HK-2 (cell line): ENCODE measurements at regions not wholly inside any gene's neighbourhood (a gene's known extent, or its start where the extent isn't known, plus 50 kb on each side); places are given as distances from the start of the nearest gene placed in this dataset.
"Not testable (repeated sequence)": the region's sequence is repeated elsewhere in the genome, so short reads cannot be mapped to it uniquely, and the experiment has no call there.

Experiments used
- DNase-seq: peaks from one replicate; pipeline ENCODE4 v3.0.0-alpha.2; 2018; ENCODE audit not compliant: unreplicated experiment

GRCh38 chr4:151851354-151851753, 90.5 kb upstream of the GATB start:
- DNase-seq: no peak

DNA sequence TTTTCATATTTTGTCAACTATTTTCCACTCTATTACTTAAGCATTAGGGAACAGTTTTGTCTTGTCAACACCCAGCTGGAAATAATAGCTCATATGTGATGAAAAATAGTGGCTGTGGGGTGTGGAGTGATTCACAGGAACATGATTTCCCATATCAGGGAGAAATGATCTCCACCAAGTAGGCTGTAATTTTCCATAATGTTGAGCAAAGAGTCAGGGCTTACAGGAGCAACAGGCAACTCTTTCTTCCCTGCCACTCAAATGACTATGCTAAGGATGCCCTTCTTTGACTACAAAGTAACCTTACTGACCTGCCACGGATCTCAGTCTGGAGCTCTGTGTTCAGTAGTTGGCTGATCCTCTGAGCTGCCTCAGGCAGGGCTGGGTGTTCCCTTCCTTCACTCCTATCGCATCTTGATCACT, 90.0 kb upstream of the GATB start:
- DNase-seq: no peak

- DNase-seq: not testable (repeated sequence)
Observed at GRCh38 chr4:151845551-151845950, 84.7 kb upstream of the GATB start.

GRCh38 chr4:151842430-151843079, 81.7 kb upstream of the GATB start:
- DNase-seq: no peak

- DNase-seq: no peak
Observed at GRCh38 chr4:151841107-151841506, 80.3 kb upstream of the GATB start.

DNA sequence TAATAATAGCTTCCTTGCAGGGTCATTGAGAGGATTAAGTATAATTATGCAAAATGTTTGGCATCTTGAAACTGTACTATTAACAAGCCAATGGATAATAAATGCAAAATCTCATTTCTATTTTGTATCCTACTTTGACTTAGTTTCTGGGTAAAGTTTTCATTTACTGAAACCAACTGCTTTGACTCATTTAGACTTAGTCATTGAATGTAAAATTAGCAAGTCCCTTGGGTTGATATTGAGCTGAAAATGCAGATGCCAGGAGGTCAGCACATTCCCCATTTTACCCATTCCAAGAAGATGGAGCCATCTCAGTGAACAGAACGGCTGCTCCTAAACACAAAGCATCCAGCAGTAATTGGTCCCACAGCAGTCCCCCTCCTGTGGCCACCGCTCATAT, 74.7 kb upstream of the GATB start:
- no peak for DNase-seq

DNA sequence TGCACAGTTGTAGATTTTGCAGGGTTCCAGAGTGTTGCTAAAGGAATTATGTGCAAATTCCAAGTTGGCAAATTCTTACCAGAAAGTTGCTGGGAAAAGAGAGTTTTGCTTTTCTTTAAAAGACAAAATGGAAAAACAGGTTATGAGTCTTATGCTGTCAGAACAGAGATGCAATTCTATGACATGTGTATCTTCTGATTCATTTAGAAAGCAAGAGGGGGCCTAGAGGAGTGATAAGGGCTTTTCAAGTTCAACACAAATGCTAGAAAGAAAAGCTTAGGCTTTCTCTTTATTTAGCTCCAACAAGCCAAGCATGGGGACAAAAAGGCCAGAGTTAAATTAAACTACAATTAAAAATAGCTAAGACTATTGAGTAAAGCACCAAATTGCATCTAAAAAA, 72.4 kb upstream of the GATB start:
- no peak for DNase-seq

GRCh38 chr4:151831526-151831925, 70.7 kb upstream of the GATB start:
- DNase-seq: no peak

DNA sequence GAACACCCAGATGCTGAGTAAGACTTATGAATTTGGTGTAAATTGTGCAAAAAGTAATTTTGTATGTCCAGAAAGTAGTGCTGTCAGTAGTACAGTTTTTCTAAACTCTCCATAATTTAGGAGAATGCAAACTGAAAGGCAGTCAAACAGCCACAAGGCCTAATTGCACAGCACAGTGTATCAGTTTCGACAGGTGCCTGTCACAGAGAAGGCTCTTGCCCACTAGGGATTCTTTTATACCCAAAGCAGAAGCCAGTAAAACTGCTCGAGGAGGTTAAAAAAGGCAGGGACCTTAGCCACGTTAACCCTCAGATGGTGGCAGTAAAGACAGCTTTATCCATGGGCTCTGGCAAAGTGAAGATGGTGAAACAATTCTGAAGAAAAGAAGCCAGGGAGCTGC, 69.4 kb upstream of the GATB start:
- DNase-seq: no peak

DNA sequence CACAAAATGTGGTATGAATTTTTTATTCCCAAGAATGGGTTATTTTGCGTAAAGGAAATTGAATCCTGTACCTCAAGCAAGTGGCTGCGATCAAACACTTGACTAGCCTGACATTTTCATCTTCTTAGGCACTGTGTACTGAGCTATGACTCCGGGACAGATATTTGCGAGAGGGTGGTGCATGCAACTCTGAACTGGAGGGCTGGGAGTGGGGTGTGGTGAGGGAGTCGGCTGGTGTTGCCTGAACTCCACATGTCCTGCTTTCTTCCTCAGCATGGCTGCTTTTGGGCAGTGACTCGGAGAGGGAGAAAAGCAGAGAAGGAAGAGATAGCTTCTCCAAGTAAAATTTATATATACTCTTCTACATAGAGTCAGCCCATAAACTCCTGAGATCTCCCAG, 68.5 kb upstream of the GATB start:
- no peak for DNase-seq

GRCh38 chr4:151824656-151825055, 63.8 kb upstream of the GATB start:
- DNase-seq: no peak

GRCh38 chr4:151822331-151822730, 61.5 kb upstream of the GATB start:
- no peak for DNase-seq

- DNase-seq: no peak
Observed at GRCh38 chr4:151820004-151820403, 59.2 kb upstream of the GATB start.

- DNase-seq: no peak
Observed at GRCh38 chr4:151811403-151811802, 50.6 kb upstream of the GATB start.
